Neuron (in vitro differentiated cells): ENCODE measurements at regions not wholly inside any gene's neighbourhood (a gene's known extent, or its start where the extent isn't known, plus 50 kb on each side); places are given as distances from the start of the nearest gene placed in this dataset.

Experiments used
- H2AFZ ChIP-seq: one replicate; pipeline ENCODE4 v1.6.1; 2013; ENCODE audit warnings: low read depth, mild to moderate bottlenecking, inconsistent platforms, low read length, moderate library complexity
- H3K27me3 ChIP-seq: one replicate; pipeline ENCODE4 v1.6.1; 2013; ENCODE audit warnings: low read length; ENCODE audit not compliant: insufficient read depth
- H3K36me3 ChIP-seq: one replicate; pipeline ENCODE4 v1.6.1; 2013; ENCODE audit warnings: low read length; ENCODE audit not compliant: insufficient read depth
- H3K4me1 ChIP-seq: one replicate; pipeline ENCODE4 v1.6.1; 2013; ENCODE audit warnings: low read length; ENCODE audit not compliant: insufficient read depth
- H3K4me3 ChIP-seq: 2 replicates; pipeline ENCODE4 v1.5.1; 2013; ENCODE audit warnings: mild to moderate bottlenecking, low read length, moderate library complexity
- H3K9me3 ChIP-seq: one replicate; pipeline ENCODE4 v1.6.1; 2013; ENCODE audit warnings: low read length

DNA sequence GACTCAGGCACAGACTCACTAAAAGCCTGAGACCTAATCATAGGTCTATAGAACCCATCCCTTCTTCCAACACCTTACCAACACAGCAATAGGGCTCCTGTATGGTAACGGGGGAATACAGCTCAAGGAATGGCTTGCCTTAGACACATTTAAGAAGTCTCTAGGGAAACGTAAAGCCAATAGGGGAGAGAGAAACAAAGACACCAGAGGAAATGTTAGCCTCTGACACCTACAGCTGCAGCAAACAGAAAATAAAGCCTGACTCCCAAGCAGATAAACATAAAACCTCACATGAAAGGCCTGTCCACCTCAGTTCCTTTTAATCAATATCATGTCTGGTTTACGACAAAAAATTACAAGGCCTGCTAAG is 51.1 kb upstream of the NCOA1 start:
- H3K27me3 ChIP-seq, result no peaks in the 10 kb centered on the region
- H3K4me3 ChIP-seq, result no peak overlapping the region
- no peaks in the 10 kb centered on the region for H3K36me3 ChIP-seq
- H3K4me1 ChIP-seq, result peaks cover 7% of the 10 kb centered on the region
- no peak overlapping the region for H2AFZ ChIP-seq
- H3K9me3 ChIP-seq, result no peaks in the 10 kb centered on the region

GRCh38 chr2:24439280-24439970 is 51.6 kb upstream of the NCOA1 start:
- no peak overlapping the region for H3K4me3 ChIP-seq
- H3K4me1 ChIP-seq, result peaks cover 7% of the 10 kb centered on the region
- H3K36me3 ChIP-seq, result no peaks in the 10 kb centered on the region
- H3K9me3 ChIP-seq, result no peaks in the 10 kb centered on the region
- no peak overlapping the region for H2AFZ ChIP-seq
- no peaks in the 10 kb centered on the region for H3K27me3 ChIP-seq

GRCh38 chr2:24438106-24438505 is 52.9 kb upstream of the NCOA1 start:
- no peaks in the 10 kb centered on the region for H3K36me3 ChIP-seq
- H3K9me3 ChIP-seq, result no peaks in the 10 kb centered on the region
- no peak overlapping the region for H2AFZ ChIP-seq
- H3K4me3 ChIP-seq, result no peak overlapping the region
- H3K27me3 ChIP-seq, result no peaks in the 10 kb centered on the region
- peaks cover 7% of the 10 kb centered on the region for H3K4me1 ChIP-seq

- no peak overlapping the region for H3K4me3 ChIP-seq
- no peak overlapping the region for H2AFZ ChIP-seq
- peaks cover 7% of the 10 kb centered on the region for H3K4me1 ChIP-seq
- no peaks in the 10 kb centered on the region for H3K9me3 ChIP-seq
- H3K27me3 ChIP-seq, result no peaks in the 10 kb centered on the region
- H3K36me3 ChIP-seq, result no peaks in the 10 kb centered on the region
Measured at GRCh38 chr2:24435391-24436316, 55.4 kb upstream of the NCOA1 start.

GRCh38 chr2:24434541-24434940 is 56.5 kb upstream of the NCOA1 start:
- peaks cover 10% of the 10 kb centered on the region for H3K4me1 ChIP-seq
- no peak overlapping the region for H3K4me3 ChIP-seq
- no peaks in the 10 kb centered on the region for H3K27me3 ChIP-seq
- no peak overlapping the region for H2AFZ ChIP-seq
- H3K9me3 ChIP-seq, result no peaks in the 10 kb centered on the region
- H3K36me3 ChIP-seq, result no peaks in the 10 kb centered on the region

- Histone ChIP-seq H3K4me1 (peaks cover 10% of the 10 kb centered on the region), H2AFZ (no peak overlapping the region), H3K9me3 (no peaks in the 10 kb centered on the region)
Measured at GRCh38 chr2:24432735-24433134, 58.3 kb upstream of the NCOA1 start.

DNA sequence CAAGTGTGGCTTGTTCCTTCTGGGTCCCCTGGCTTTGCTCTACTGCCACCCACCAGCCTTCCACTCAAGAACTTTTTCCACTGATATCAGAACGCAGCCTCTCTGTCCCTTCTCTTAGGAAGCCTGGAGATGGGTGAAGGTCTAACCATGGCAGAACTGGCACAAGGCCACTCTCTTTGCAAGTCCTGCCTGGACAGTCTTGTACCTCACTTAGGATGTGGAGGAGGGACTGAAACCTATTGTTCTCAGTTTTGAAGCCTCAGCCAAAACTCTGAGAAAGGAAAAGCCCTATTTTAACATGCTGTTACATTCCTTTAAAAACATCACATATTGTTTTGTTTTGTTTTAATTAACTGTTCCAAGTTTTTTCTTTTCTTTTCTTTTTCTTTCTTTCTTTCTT is 58.9 kb upstream of the NCOA1 start:
- Histone ChIP-seq H3K27me3 (no peaks in the 10 kb centered on the region), H3K36me3 (no peaks in the 10 kb centered on the region), H2AFZ (no peak overlapping the region), H3K9me3 (no peaks in the 10 kb centered on the region), H3K4me3 (no peak overlapping the region), H3K4me1 (peaks cover 10% of the 10 kb centered on the region)

More at GRCh38 chr2:24432735-24433134, 58.3 kb upstream of the NCOA1 start:
- Histone ChIP-seq H3K4me3 (no peak overlapping the region), H3K36me3 (no peaks in the 10 kb centered on the region), H3K27me3 (no peaks in the 10 kb centered on the region)

DNA sequence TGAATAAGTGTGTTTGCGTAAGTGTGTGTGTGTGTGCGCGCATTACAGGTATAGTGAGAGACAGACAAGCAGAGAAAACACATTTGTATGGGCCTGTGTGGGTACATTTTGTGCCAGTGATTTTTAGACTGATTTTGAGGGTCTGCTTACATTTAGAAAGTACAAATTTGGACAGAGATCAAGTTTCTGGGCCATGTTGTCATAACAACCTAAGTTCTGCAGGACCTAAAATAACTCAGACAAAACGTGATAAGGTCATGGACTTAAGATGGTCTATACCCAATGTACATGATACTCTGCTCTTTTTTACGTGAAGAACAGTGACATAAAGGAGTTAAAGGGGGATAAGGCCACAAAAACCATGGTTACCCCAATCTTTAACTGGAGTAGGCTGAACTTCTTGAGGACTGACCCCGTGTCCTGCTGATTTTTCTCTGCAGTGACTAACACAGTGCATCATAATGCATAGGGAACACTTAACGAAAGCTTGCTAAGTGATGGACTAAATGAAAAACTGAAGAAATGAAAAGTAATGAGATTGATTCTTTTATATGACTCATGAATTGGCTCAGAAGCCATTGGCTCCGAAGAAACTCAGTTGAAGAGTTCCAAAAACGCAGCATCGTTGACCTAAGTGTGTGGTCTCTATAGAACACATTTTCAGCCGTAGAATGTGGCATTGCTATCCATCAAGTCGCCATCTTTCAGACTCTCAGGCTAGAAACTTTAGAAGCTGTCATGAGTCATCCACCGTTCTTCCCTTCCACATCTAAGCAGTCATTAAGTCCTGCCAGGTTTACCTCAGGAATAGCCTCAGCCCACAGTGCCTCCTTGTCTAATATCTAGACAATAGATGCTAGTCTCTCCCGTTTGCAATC is 61.6 kb upstream of the NCOA1 start:
- Histone ChIP-seq H3K27me3 (no peaks in the 10 kb centered on the region), H3K4me1 (peaks cover 3% of the 10 kb centered on the region), H3K4me3 (no peak overlapping the region), H2AFZ (peak overlapping the region; percentile 20), H3K36me3 (no peaks in the 10 kb centered on the region), H3K9me3 (no peaks in the 10 kb centered on the region)

- Histone ChIP-seq H3K4me3 (no peak overlapping the region), H3K9me3 (no peaks in the 10 kb centered on the region), H3K4me1 (no peaks in the 10 kb centered on the region), H2AFZ (no peak overlapping the region), H3K27me3 (no peaks in the 10 kb centered on the region), H3K36me3 (no peaks in the 10 kb centered on the region)
Measured at GRCh38 chr2:24424387-24424786, 64.1 kb upstream of the ITSN2 start.

DNA sequence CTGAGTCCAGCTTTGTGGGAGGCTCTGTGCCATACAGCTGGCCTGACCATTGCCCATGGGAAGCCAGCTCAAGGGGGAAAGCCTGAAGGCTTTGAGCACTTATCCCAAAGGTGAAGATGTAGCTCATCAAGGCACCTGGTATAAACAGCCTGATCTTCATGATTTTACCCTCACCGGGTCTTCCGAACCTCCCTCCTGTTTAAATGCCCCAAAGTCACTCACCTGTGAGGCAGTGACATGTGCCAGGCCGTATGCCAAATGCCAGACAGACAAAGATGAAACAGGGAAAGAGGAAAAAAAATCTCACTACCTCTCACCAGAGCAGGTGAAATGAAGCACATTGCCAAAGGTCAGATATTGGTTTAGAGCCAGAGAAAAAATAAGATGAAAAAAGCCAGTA is 62.8 kb upstream of the ITSN2 start:
- H2AFZ ChIP-seq, result no peak overlapping the region
- no peaks in the 10 kb centered on the region for H3K4me1 ChIP-seq
- no peak overlapping the region for H3K4me3 ChIP-seq
- H3K27me3 ChIP-seq, result no peaks in the 10 kb centered on the region
- H3K36me3 ChIP-seq, result no peaks in the 10 kb centered on the region
- H3K9me3 ChIP-seq, result no peaks in the 10 kb centered on the region

DNA sequence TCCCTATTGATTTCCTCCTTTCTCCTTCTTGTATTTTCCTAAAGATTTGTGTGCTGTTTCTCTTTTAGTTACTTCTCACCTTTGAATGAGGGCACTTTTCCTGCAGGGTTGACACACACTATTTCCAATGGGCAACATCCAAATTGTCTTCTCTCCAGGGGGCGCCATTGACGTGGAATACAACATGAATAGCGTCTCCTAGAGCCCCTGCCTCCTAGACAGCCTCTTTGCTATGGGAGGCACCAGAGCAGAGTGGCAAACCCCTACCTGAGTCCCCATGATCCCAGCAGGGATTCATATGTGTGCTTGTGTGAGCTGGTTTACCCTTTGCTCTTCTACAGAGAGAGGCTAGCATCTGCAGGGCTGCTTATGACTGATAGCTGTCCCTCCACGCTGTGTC is 61.3 kb upstream of the ITSN2 start:
- no peaks in the 10 kb centered on the region for H3K4me1 ChIP-seq
- no peaks in the 10 kb centered on the region for H3K27me3 ChIP-seq
- H3K4me3 ChIP-seq, result no peak overlapping the region
- H3K36me3 ChIP-seq, result no peaks in the 10 kb centered on the region
- no peaks in the 10 kb centered on the region for H3K9me3 ChIP-seq
- no peak overlapping the region for H2AFZ ChIP-seq

DNA sequence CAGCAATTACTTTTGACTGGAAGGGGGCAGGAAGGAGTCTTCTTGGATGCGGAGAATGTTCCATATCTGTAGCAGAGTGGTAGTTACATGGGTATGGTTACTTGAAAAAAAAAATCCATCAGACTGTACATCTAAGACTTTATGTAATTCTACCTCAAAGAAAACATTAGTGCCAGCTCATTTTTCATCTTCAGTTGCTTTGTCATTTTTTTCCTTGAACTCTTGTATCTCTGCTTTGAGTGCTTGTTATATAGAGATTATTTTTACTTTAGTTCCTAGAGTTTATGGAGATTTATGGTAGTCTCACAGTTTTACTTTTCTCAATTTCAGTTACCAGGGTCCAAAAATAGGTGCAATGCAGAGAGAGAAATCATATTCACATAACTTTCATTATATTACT is 60.0 kb upstream of the ITSN2 start:
- Histone ChIP-seq H3K4me1 (no peaks in the 10 kb centered on the region), H2AFZ (no peak overlapping the region), H3K36me3 (no peaks in the 10 kb centered on the region), H3K9me3 (no peaks in the 10 kb centered on the region), H3K4me3 (no peak overlapping the region), H3K27me3 (no peaks in the 10 kb centered on the region)
